Testis (tissue), 2 donors: ENCODE measurements at regions not wholly inside any gene's neighbourhood (a gene's known extent, or its start where the extent isn't known, plus 50 kb on each side); places are given as distances from the start of the nearest gene placed in this dataset.

Experiments
- CTCF ChIP-seq, 3 experiments: fragments of 450-650 bp in 2 of 3; fragments of 200-600 bp in 1 of 3; sonication (generic) in 1 of 3; IDR thresholded peaks; one replicate each; pipeline ENCODE4 v1.5.1; 2016 to 2019; ENCODE audit warnings: antibody characterized with exemption in 3 of 3, mild to moderate bottlenecking in 2 of 3, moderate library complexity in 1 of 3
- POLR2A ChIP-seq: fragments of 450-650 bp; IDR thresholded peaks from one replicate; pipeline ENCODE4 v1.6.1; 2017; ENCODE audit warnings: antibody characterized with exemption, mild to moderate bottlenecking, moderate library complexity

GRCh38 chr4:185090592-185090991 lies 52.5 kb upstream of the SLC25A4 start:
- no peak for TF ChIP-seq CTCF (IDR thresholded peaks at IDR 0.05)
- no peak for TF ChIP-seq POLR2A
